Neural progenitor cell (in vitro differentiated cells): ENCODE measurements at regions not wholly inside any gene's neighbourhood (a gene's known extent, or its start where the extent isn't known, plus 50 kb on each side); places are given as distances from the start of the nearest gene placed in this dataset.
A peak's percentile ranks its signal among the peaks of the same experiment; 100 is the strongest.

Experiments
- DNase-seq: peaks from one replicate; pipeline ENCODE4 v3.0.0-alpha.2; 2016; ENCODE audit warnings: low spot score
- H2AFZ ChIP-seq: fragments of 200-600 bp; sonication (generic); replicated peaks from 2 replicates; pipeline ENCODE4 v1.6.1; 2016; ENCODE audit warnings: antibody characterized with exemption
- H3F3A ChIP-seq: fragments of 200-600 bp; sonication (generic); 2 replicates; pipeline ENCODE4 v1.6.1; 2016; ENCODE audit warnings: antibody characterized with exemption, low read depth
- H3K27ac ChIP-seq: fragments of 200-600 bp; sonication (generic); 2 replicates; pipeline ENCODE4 v1.5.1; 2016; ENCODE audit warnings: mild to moderate bottlenecking
- H3K27me3 ChIP-seq: fragments of 200-600 bp; sonication (generic); 2 replicates; pipeline ENCODE4 v1.6.1; 2016; ENCODE audit warnings: mild to moderate bottlenecking, moderate library complexity
- H3K36me3 ChIP-seq: fragments of 200-600 bp; sonication (generic); 2 replicates; pipeline ENCODE4 v1.5.1; 2016
- H3K4me1 ChIP-seq: fragments of 200-600 bp; sonication (generic); 2 replicates; pipeline ENCODE4 v1.6.1; 2016; ENCODE audit warnings: mixed run types
- H3K4me2 ChIP-seq: fragments of 200-600 bp; sonication (generic); 2 replicates; pipeline ENCODE4 v1.6.1; 2016
- H3K4me3 ChIP-seq: fragments of 200-600 bp; sonication (generic); 2 replicates; pipeline ENCODE4 v1.5.1; 2016
- H3K79me2 ChIP-seq: fragments of 200-600 bp; sonication (generic); 2 replicates; pipeline ENCODE4 v1.6.1; 2016; ENCODE audit warnings: low read depth
- H3K9ac ChIP-seq: fragments of 200-600 bp; sonication (generic); 2 replicates; pipeline ENCODE4 v1.6.1; 2016
- H3K9me3 ChIP-seq: fragments of 200-600 bp; sonication (generic); 2 replicates; pipeline ENCODE4 v1.5.1; 2016; ENCODE audit warnings: low read depth
- H4K20me1 ChIP-seq: fragments of 200-600 bp; sonication (generic); 2 replicates; pipeline ENCODE4 v1.6.1; 2016; ENCODE audit warnings: low read depth
- H3K27ac Mint-ChIP-seq: 3 replicates; pipeline ENCODE4 v1.8.0; 2021; ENCODE audit warnings: mixed read lengths
- H3K27me3 Mint-ChIP-seq: 2 replicates; pipeline ENCODE4 v1.8.0; 2022; ENCODE audit warnings: low read depth, mild to moderate bottlenecking, inconsistent platforms, moderate library complexity, mixed read lengths; ENCODE audit not compliant: insufficient read depth
- H3K36me3 Mint-ChIP-seq: 3 replicates; pipeline ENCODE4 v1.8.0; 2021; ENCODE audit warnings: mixed read lengths
- H3K4me1 Mint-ChIP-seq: 3 replicates; pipeline ENCODE4 v1.8.0; 2021; ENCODE audit warnings: mixed read lengths
- H3K4me3 Mint-ChIP-seq: 3 replicates; pipeline ENCODE4 v1.8.0; 2021; ENCODE audit warnings: mild to moderate bottlenecking, moderate library complexity, mixed read lengths
- H3K9me3 Mint-ChIP-seq: 3 replicates; pipeline ENCODE4 v1.8.0; 2020; ENCODE audit warnings: mixed read lengths
- EZH2 ChIP-seq: fragments of 200-600 bp; sonication (generic); IDR thresholded peaks from 2 replicates; pipeline ENCODE4 v1.6.1; 2017; ENCODE audit warnings: antibody characterized with exemption, mild to moderate bottlenecking, moderate library complexity
- EZH2phosphoT487 ChIP-seq: fragments of 200-600 bp; sonication (generic); IDR thresholded peaks from 2 replicates; pipeline ENCODE4 v1.6.1; 2017; ENCODE audit warnings: antibody characterized with exemption
- TF ChIP-seq, protein P1 (sequence below): fragments of 200-600 bp; sonication (generic); IDR thresholded peaks from 2 replicates; pipeline ENCODE4 v1.5.1; 2017; ENCODE audit warnings: antibody characterized with exemption, mild to moderate bottlenecking

DNA sequence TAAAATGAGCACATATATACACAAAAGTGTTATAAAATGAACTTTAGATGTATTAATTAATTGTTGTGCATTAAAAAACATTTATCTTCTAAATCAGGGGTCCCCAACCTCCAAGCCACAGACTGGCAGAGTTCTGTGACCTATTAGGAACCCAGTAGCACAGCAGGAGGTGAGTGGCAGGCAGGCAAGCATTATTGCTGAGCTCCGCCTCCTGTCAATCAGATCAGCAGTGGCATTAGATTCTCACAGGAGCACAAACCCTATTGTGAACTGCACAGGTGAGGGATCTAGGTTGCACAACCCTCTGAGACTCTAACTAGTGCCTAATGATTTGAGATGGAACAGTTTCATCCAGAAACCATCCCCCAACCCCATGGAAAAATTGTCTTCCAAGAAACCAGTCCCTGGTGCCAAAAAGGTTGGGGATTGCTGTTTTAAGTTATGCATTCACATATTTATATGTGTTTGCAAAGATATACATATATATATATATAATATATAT is 583.7 kb downstream of the KCNJ2 start:
- Mint-ChIP-seq H3K36me3 (no peaks in the 10 kb centered on the region), H3K9me3 (peaks cover 2% of the 10 kb centered on the region), H3K27me3 (peaks cover under 1% of the 10 kb centered on the region), H3K4me1 (no peaks in the 10 kb centered on the region), H3K4me3 (no peak overlapping the region), H3K27ac (no peak overlapping the region)
- Histone ChIP-seq H3K4me2 (no peak overlapping the region), H3K9ac (no peak overlapping the region), H3K4me1 (no peaks in the 10 kb centered on the region), H4K20me1 (no peaks in the 10 kb centered on the region), H2AFZ (no peak overlapping the region), H3K9me3 (no peaks in the 10 kb centered on the region), H3K27me3 (no peaks in the 10 kb centered on the region), H3F3A (no peaks in the 10 kb centered on the region), H3K27ac (no peak overlapping the region), H3K4me3 (no peak overlapping the region), H3K36me3 (no peaks in the 10 kb centered on the region), H3K79me2 (no peaks in the 10 kb centered on the region)
- TF ChIP-seq, protein P1, sequence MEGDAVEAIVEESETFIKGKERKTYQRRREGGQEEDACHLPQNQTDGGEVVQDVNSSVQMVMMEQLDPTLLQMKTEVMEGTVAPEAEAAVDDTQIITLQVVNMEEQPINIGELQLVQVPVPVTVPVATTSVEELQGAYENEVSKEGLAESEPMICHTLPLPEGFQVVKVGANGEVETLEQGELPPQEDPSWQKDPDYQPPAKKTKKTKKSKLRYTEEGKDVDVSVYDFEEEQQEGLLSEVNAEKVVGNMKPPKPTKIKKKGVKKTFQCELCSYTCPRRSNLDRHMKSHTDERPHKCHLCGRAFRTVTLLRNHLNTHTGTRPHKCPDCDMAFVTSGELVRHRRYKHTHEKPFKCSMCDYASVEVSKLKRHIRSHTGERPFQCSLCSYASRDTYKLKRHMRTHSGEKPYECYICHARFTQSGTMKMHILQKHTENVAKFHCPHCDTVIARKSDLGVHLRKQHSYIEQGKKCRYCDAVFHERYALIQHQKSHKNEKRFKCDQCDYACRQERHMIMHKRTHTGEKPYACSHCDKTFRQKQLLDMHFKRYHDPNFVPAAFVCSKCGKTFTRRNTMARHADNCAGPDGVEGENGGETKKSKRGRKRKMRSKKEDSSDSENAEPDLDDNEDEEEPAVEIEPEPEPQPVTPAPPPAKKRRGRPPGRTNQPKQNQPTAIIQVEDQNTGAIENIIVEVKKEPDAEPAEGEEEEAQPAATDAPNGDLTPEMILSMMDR = no peak
- peak; percentile 45 for DNase-seq

DNA sequence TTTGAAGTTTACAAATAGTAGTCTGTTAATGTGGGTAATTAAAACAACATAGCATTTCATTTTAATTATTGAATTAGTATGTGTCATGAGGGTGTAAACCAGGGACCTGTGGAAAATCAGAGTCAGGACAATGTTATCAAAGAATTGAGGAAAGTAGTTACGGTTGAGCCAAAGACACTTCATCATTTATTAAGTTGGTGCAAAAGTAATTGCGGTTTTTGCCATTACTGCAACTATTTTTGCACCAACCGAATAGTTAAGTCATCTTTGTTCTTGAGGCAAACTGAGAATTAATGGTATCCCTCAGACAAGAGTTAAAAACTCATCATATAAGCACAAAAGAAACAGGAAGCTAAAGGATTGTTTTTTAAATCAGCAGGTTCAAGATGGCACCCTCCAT is 593.7 kb downstream of the KCNJ2 start:
- TF ChIP-seq EZH2 = no peak
- TF ChIP-seq, protein P1 = no peak
- TF ChIP-seq EZH2phosphoT487 = no peak
- Histone ChIP-seq H3K27ac (no peak overlapping the region), H3F3A (no peaks in the 10 kb centered on the region), H3K27me3 (no peaks in the 10 kb centered on the region), H3K9me3 (no peaks in the 10 kb centered on the region), H3K4me2 (no peak overlapping the region), H2AFZ (no peak overlapping the region), H3K4me3 (no peak overlapping the region), H3K4me1 (no peaks in the 10 kb centered on the region), H3K9ac (no peak overlapping the region), H4K20me1 (no peaks in the 10 kb centered on the region), H3K79me2 (no peaks in the 10 kb centered on the region), H3K36me3 (no peaks in the 10 kb centered on the region)
- Mint-ChIP-seq H3K36me3 (no peaks in the 10 kb centered on the region), H3K27ac (no peak overlapping the region), H3K27me3 (peaks cover 1% of the 10 kb centered on the region), H3K9me3 (no peaks in the 10 kb centered on the region), H3K4me1 (peaks cover 7% of the 10 kb centered on the region), H3K4me3 (no peak overlapping the region)
- no peak for DNase-seq

DNA sequence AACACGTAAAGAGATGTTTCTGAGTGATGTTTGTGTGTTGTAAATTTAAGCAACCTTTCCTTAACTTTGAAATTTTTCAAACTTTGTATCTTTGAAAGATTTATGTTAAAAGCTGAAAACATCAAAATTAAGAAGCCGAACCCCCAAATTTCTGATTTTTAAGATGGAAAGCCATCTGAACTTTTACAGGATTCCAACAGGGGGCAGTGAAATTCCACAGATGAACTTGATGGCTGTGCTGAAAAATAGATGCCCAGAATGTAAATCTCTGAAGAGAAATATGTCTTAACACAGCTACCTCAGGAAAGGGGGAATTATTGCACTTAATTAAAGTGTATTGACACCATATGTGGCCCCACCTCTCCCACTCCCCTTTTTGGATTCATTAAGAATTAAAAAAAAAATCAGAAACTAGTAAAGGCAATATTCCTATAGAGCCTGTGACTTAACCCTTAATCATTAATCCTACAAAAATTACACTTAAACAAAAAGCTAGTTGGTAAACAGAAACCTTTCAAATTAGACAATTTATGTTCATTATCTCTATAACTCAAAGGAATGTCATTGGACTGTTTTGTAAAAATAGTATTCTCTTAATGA is 597.9 kb downstream of the KCNJ2 start:
- Histone ChIP-seq H3K27me3 (no peaks in the 10 kb centered on the region), H3K4me2 (no peak overlapping the region), H3K4me1 (no peaks in the 10 kb centered on the region), H3K27ac (no peak overlapping the region), H3K4me3 (no peak overlapping the region), H3K79me2 (no peaks in the 10 kb centered on the region), H4K20me1 (no peaks in the 10 kb centered on the region), H3K9ac (no peak overlapping the region), H3K36me3 (no peaks in the 10 kb centered on the region), H3K9me3 (no peaks in the 10 kb centered on the region), H2AFZ (no peak overlapping the region), H3F3A (no peaks in the 10 kb centered on the region)
- H3K27ac Mint-ChIP-seq = no peak overlapping the region
- no peak overlapping the region for H3K4me3 Mint-ChIP-seq
- H3K4me1 Mint-ChIP-seq = peaks cover 26% of the 10 kb centered on the region
- TF ChIP-seq EZH2phosphoT487 = no peak
- TF ChIP-seq, protein P1 = peak; percentile 88
- peak; percentile 53 for DNase-seq
- no peaks in the 10 kb centered on the region for H3K27me3 Mint-ChIP-seq
- peaks cover 2% of the 10 kb centered on the region for H3K36me3 Mint-ChIP-seq
- peaks cover 3% of the 10 kb centered on the region for H3K9me3 Mint-ChIP-seq
